Activated CD4-positive, alpha-beta T cell treated with anti-CD3 and anti-CD28 coated beads, Interleukin-2, amount 10 ng/mL, durations not matched to agents 24 days and 14 days (primary cell): ENCODE measurements at regions not wholly inside any gene's neighbourhood (a gene's known extent, or its start where the extent isn't known, plus 50 kb on each side); places are given as distances from the start of the nearest gene placed in this dataset.
"Not testable (repeated sequence)": the region's sequence is repeated elsewhere in the genome, so short reads cannot be mapped to it uniquely, and the experiment has no call there.

Experiments
- DNase-seq: peaks from one replicate; pipeline ENCODE4 v3.0.0; 2022
- H3K27ac Mint-ChIP-seq: one replicate; pipeline ENCODE4 v1.8.0; 2022; ENCODE audit warnings: mild to moderate bottlenecking, mixed read lengths
- H3K27me3 Mint-ChIP-seq: one replicate; pipeline ENCODE4 v1.8.0; 2022; ENCODE audit warnings: mixed read lengths
- H3K36me3 Mint-ChIP-seq: one replicate; pipeline ENCODE4 v1.8.0; 2022; ENCODE audit warnings: low read depth, mild to moderate bottlenecking, mixed read lengths
- H3K4me1 Mint-ChIP-seq: one replicate; pipeline ENCODE4 v1.8.0; 2021; ENCODE audit warnings: mixed read lengths
- H3K4me3 Mint-ChIP-seq: one replicate; pipeline ENCODE4 v1.8.0; 2022; ENCODE audit warnings: mild to moderate bottlenecking, moderate library complexity, mixed read lengths
- H3K9me3 Mint-ChIP-seq: one replicate; pipeline ENCODE4 v1.8.0; 2021; ENCODE audit warnings: mixed read lengths
- intact Hi-C: fragments of 100-400 bp; cut with micrococcal nuclease; formaldehyde crosslinking; loops from one replicate; pipeline ENCODE4 v1.15.1; 2023

- intact Hi-C loops, result no loop called here
- H3K27me3 Mint-ChIP-seq, result no peaks in the 10 kb centered on the region
- H3K36me3 Mint-ChIP-seq, result no peaks in the 10 kb centered on the region
- H3K4me3 Mint-ChIP-seq, result no peak overlapping the region
- H3K4me1 Mint-ChIP-seq, result no peaks in the 10 kb centered on the region
- no peak for DNase-seq
- no peak overlapping the region for H3K27ac Mint-ChIP-seq
- peaks cover 17% of the 10 kb centered on the region for H3K9me3 Mint-ChIP-seq
Observed at GRCh38 chr16:62814891-62815290, 778.7 kb upstream of the CDH8 start.

GRCh38 chr16:62805221-62805857, 769.1 kb upstream of the CDH8 start:
- H3K36me3 Mint-ChIP-seq, result no peaks in the 10 kb centered on the region
- H3K27ac Mint-ChIP-seq, result no peak overlapping the region
- no peak for DNase-seq
- no peaks in the 10 kb centered on the region for H3K4me1 Mint-ChIP-seq
- intact Hi-C loops, result no loop called here
- H3K27me3 Mint-ChIP-seq, result no peaks in the 10 kb centered on the region
- H3K4me3 Mint-ChIP-seq, result no peak overlapping the region
- no peaks in the 10 kb centered on the region for H3K9me3 Mint-ChIP-seq

DNA sequence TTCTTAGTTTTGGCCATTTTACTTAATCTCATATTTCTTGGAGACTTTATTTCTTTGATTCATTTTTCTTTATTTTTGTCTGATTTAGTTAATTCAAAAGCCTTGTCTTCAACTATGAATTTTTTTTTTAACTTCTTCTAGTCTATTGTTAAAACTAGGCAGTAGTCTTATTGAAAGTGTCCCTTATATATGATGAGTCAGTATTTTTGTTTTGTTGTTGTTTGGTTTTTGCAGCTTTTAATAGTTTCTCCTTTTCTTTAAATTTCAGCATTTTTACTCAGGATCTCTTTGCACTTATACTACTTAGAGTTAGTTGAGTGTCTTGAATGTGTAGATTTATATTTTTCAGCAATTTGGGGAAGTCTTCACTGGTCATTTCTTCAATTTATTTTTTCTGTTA, 758.5 kb upstream of the CDH8 start:
- Mint-ChIP-seq H3K36me3 (no peaks in the 10 kb centered on the region), H3K27ac (no peak overlapping the region), H3K4me1 (no peaks in the 10 kb centered on the region), H3K9me3 (peaks cover 23% of the 10 kb centered on the region), H3K27me3 (no peaks in the 10 kb centered on the region), H3K4me3 (no peak overlapping the region)
- intact Hi-C loops, result no loop called here
- no peak for DNase-seq

- H3K27me3 Mint-ChIP-seq, DNase-seq, H3K4me3 Mint-ChIP-seq, H3K27ac Mint-ChIP-seq, H3K9me3 Mint-ChIP-seq, intact Hi-C loops, H3K4me1 Mint-ChIP-seq, H3K36me3 Mint-ChIP-seq: not testable (repeated sequence)
Observed at GRCh38 chr16:62780081-62780480, 743.8 kb upstream of the CDH8 start.

GRCh38 chr16:62764572-62764971, 728.3 kb upstream of the CDH8 start:
- DNase-seq, result no peak
- H3K27ac Mint-ChIP-seq, result no peak overlapping the region
- H3K36me3 Mint-ChIP-seq, result no peaks in the 10 kb centered on the region
- intact Hi-C loops, result no loop called here
- peaks cover 10% of the 10 kb centered on the region for H3K9me3 Mint-ChIP-seq
- no peaks in the 10 kb centered on the region for H3K27me3 Mint-ChIP-seq
- no peaks in the 10 kb centered on the region for H3K4me1 Mint-ChIP-seq
- H3K4me3 Mint-ChIP-seq, result no peak overlapping the region

GRCh38 chr16:62760398-62760797, 724.2 kb upstream of the CDH8 start:
- Mint-ChIP-seq H3K4me3 (no peak overlapping the region), H3K9me3 (peaks cover 6% of the 10 kb centered on the region), H3K36me3 (no peaks in the 10 kb centered on the region), H3K27me3 (no peaks in the 10 kb centered on the region), H3K4me1 (no peaks in the 10 kb centered on the region), H3K27ac (no peak overlapping the region)
- intact Hi-C loops, result no loop called here
- no peak for DNase-seq

DNA sequence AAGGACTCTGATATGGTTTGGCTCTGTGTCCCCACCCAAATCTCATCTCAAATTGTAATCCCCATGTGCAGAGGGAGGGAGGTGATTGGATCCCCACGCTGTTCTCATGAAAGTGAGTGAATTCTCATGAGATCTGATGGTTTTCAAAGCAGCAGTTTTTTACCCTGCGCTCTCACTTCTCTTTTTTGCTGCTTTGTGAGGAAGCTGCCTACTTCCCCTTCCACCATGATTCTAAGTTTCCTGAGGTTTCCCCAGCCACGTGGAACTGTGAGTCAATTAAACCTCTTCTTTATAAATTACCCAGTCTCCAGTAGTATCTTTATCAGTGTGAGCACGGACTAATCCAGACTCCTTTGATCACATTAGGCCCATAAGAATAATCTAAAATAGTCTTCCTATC, 719.7 kb upstream of the CDH8 start:
- Mint-ChIP-seq H3K4me3 (no peak overlapping the region), H3K4me1 (no peaks in the 10 kb centered on the region), H3K9me3 (peaks cover 7% of the 10 kb centered on the region), H3K27ac (no peak overlapping the region), H3K27me3 (no peaks in the 10 kb centered on the region), H3K36me3 (no peaks in the 10 kb centered on the region)
- no peak for DNase-seq
- intact Hi-C loops, result no loop called here

- Mint-ChIP-seq H3K36me3 (no peaks in the 10 kb centered on the region), H3K4me1 (no peaks in the 10 kb centered on the region), H3K9me3 (peaks cover 11% of the 10 kb centered on the region), H3K27ac (no peak overlapping the region), H3K4me3 (no peak overlapping the region), H3K27me3 (no peaks in the 10 kb centered on the region)
- DNase-seq, result no peak
- intact Hi-C loops, result no loop called here
Observed at GRCh38 chr16:62752854-62753253, 716.6 kb upstream of the CDH8 start.

GRCh38 chr16:62751218-62751617, 715.0 kb upstream of the CDH8 start:
- DNase-seq, result no peak
- Mint-ChIP-seq H3K4me3 (no peak overlapping the region), H3K9me3 (peaks cover 11% of the 10 kb centered on the region), H3K27me3 (no peaks in the 10 kb centered on the region), H3K36me3 (no peaks in the 10 kb centered on the region), H3K27ac (no peak overlapping the region), H3K4me1 (no peaks in the 10 kb centered on the region)
- intact Hi-C loops, result no loop called here

DNA sequence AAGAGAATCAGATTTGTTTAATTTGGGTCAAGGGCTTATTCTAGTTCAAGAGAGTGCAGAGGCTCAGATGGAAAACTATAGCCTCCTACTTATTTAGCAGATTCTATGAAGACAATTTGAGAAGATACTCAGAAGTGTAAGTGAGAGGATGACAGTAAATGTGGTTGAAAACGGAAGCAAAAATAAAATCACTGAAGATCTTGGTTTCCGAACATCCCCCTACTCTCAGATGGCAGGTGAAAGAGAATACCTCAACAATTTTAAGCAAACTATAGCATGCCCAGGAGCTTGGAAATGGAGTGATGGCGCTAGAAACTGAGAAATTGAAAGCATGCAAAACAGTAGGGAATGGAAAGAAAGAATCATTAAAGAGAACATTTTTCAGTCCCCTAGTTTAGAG, 705.5 kb upstream of the CDH8 start:
- H3K27me3 Mint-ChIP-seq, result no peaks in the 10 kb centered on the region
- peaks cover 13% of the 10 kb centered on the region for H3K9me3 Mint-ChIP-seq
- H3K27ac Mint-ChIP-seq, result no peak overlapping the region
- no peaks in the 10 kb centered on the region for H3K36me3 Mint-ChIP-seq
- intact Hi-C loops, result no loop called here
- no peak overlapping the region for H3K4me3 Mint-ChIP-seq
- no peaks in the 10 kb centered on the region for H3K4me1 Mint-ChIP-seq
- no peak for DNase-seq

DNA sequence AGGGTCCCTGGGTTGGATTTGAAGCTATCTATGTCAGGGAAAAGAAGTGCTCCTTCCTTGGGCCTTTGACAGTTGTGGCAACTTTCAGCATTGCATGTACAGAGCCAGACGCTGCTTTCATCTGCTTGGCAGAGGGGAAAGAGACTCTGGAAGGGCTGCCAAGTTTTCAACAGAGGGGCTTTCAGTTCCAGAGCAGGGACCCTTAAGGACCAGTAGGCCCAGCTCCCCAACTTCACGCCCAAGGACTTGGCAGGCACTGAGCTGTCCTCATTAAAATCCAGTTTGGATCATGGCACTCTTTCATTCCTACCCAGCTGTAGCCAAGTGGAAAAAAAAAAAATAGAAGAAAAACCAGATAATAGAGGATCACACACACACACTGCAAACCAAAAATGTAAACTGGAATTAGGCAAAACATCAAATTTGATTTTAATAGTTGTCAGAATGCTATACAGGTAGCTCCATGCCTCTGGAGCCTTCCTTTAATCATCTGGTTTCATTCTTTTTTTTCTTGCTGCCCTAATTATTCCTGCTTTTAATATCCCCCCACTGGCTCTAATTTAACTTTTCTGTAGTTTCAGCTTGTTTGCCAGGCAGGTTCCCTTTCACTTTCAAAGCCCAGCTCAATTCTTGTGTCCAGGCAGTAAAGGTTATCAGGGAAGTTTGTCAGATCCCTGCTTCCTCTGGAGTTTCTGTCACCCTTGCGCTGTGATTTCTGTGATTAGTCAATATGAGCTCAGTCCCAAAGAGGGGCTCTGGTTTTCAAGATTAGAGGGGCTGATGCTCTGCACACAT, 702.6 kb upstream of the CDH8 start:
- H3K36me3 Mint-ChIP-seq, result no peaks in the 10 kb centered on the region
- no peak overlapping the region for H3K27ac Mint-ChIP-seq
- peaks cover 8% of the 10 kb centered on the region for H3K9me3 Mint-ChIP-seq
- DNase-seq, result no peak
- intact Hi-C loops, result no loop called here
- H3K27me3 Mint-ChIP-seq, result no peaks in the 10 kb centered on the region
- H3K4me3 Mint-ChIP-seq, result no peak overlapping the region
- no peaks in the 10 kb centered on the region for H3K4me1 Mint-ChIP-seq

GRCh38 chr16:62732092-62732491, 695.9 kb upstream of the CDH8 start:
- intact Hi-C loops, result no loop called here
- Mint-ChIP-seq H3K4me3 (no peak overlapping the region), H3K9me3 (peaks cover 11% of the 10 kb centered on the region), H3K4me1 (no peaks in the 10 kb centered on the region), H3K27me3 (no peaks in the 10 kb centered on the region), H3K36me3 (no peaks in the 10 kb centered on the region), H3K27ac (no peak overlapping the region)
- no peak for DNase-seq

GRCh38 chr16:62724670-62725269, 688.5 kb upstream of the CDH8 start:
- H3K4me1 Mint-ChIP-seq, DNase-seq, H3K4me3 Mint-ChIP-seq, H3K27me3 Mint-ChIP-seq, H3K27ac Mint-ChIP-seq, intact Hi-C loops, H3K36me3 Mint-ChIP-seq: not testable (repeated sequence)
- H3K9me3 Mint-ChIP-seq, result peaks cover 12% of the 10 kb centered on the region

GRCh38 chr16:62720651-62721050, 684.4 kb upstream of the CDH8 start:
- Mint-ChIP-seq H3K9me3 (peaks cover 8% of the 10 kb centered on the region), H3K27me3 (no peaks in the 10 kb centered on the region), H3K4me1 (no peaks in the 10 kb centered on the region), H3K27ac (no peak overlapping the region), H3K36me3 (no peaks in the 10 kb centered on the region), H3K4me3 (no peak overlapping the region)
- intact Hi-C loops, result no loop called here
- DNase-seq, result no peak
